Heart left ventricle (tissue), 16 donors: ENCODE measurements at regions not wholly inside any gene's neighbourhood (a gene's known extent, or its start where the extent isn't known, plus 50 kb on each side); places are given as distances from the start of the nearest gene placed in this dataset.

Experiments used
- ATAC-seq, 4 donors: fragments of 200-7000 bp; cut with Tn5 transposase; one replicate each; pipeline ENCODE4 v1.9.1; 2020 to 2022; ENCODE audit warnings: moderate library complexity in 4 of 4, mild to moderate bottlenecking in 3 of 4, moderate number of reproducible peaks in 1 of 4
- DNase-seq, 5 donors: peaks; one replicate each; pipeline ENCODE4 v3.0.0-alpha.2; 2020
- H3K27ac ChIP-seq, 12 donors: fragments of 200-600 bp; sonication (generic) in 4 of 12; one replicate each; pipeline versions ENCODE4 v1.5.0 to v1.8.0; 2016 to 2022; ENCODE audit warnings: mild to moderate bottlenecking in 2 of 12
- H3K27me3 ChIP-seq, 9 donors: fragments of 200-600 bp; sonication (generic) in 2 of 9; one replicate each; pipeline versions ENCODE4 v1.5.1 to v1.8.0; 2016 to 2022; ENCODE audit warnings: mild to moderate bottlenecking in 3 of 9
- H3K36me3 ChIP-seq, 9 donors: fragments of 200-600 bp; sonication (generic) in 2 of 9; one replicate each; pipeline versions ENCODE4 v1.5.0 to v1.8.0; 2018 to 2022; ENCODE audit warnings: mild to moderate bottlenecking in 2 of 9
- H3K4me1 ChIP-seq, 12 donors: fragments of 200-600 bp; sonication (generic) in 4 of 12; one replicate each; pipeline versions ENCODE4 v1.5.0 to v1.8.0; 2016 to 2022; ENCODE audit warnings: mild to moderate bottlenecking in 3 of 12
- H3K4me3 ChIP-seq, 12 donors: fragments of 200-600 bp; sonication (generic) in 4 of 12; one replicate each; pipeline versions ENCODE4 v1.5.0 to v1.8.0; 2017 to 2022; ENCODE audit warnings: mild to moderate bottlenecking in 9 of 12, moderate library complexity in 4 of 12
- H3K9me3 ChIP-seq, 12 donors: fragments of 200-600 bp; sonication (generic) in 4 of 12; one replicate each; pipeline versions ENCODE4 v1.5.0 to v1.8.0; 2016 to 2022; ENCODE audit warnings: mild to moderate bottlenecking in 1 of 12
- CTCF ChIP-seq, 12 donors: fragments of 200-600 bp; sonication (generic) in 4 of 12; IDR thresholded peaks; one replicate each; pipeline versions ENCODE4 v1.5.0 to v1.8.0; 2018 to 2022; ENCODE audit warnings: antibody characterized with exemption in 12 of 12, mild to moderate bottlenecking in 5 of 12
- POLR2A ChIP-seq, 2 donors: fragments of 450-650 bp; IDR thresholded peaks; one replicate each; pipeline ENCODE4 v1.6.1; 2017; ENCODE audit warnings: antibody characterized with exemption in 2 of 2, mild to moderate bottlenecking in 2 of 2, moderate library complexity in 2 of 2
- WGBS, 4 donors: extraction: QIAGEN DNeasy Blood & Tissue Kit in 2 of 4; methylation state at CpG; one replicate each; pipeline versions ENCODE4 v1.1.5 to v1.1.7; 2013 to 2018; 5-methylcytosine and 5-hydroxymethylcytosine counted together
- intact Hi-C, 10 donors: fragments of 100-400 bp; cut with DNase I; formaldehyde crosslinking; loops; one replicate each; pipeline versions ENCODE4 v1.11.1 to v1.14.2; 2022
- donor health status: ischemic (EF 13 %, LVEDD 7.1; RV severe dilation, severe dysfunction).
- donor health status: healthy with polysubstance abuse.
- donor health status: DM: no; HTN: yes; CAD: no.
- donor health status: DM: no; HTN: no; CAD: no.
- donor health status: ischemic (EF 25% LVEDD 6.9; RV normal size, moderate dysfunction).
- donor health status: ischemic (EF 25% LVEDD 5.7; RV mildly dilated, moderate dysfunction).
- donor health status: healthy.
- donor health status: DM: yes; HTN: yes; CAD: no.
- donor health status: ischemic (EF 35%, LVEDD 5.7; RV mildly dilated, moderate dysfunction).
- donor health status: nonischemic (EF 11% LVEDD 7.7; RV severe dilation, severe dysfunction).
- donor health status: DM: yes; HTN: yes; CAD: no.
- donor health status: PGD.
- donor health status: ischemic (EF 29% LVEDD 5.4; RV normal size, mild dysfunction).
- donor health status: nonischemic (EF 23%, LVEDD 6.1; RV moderate dilation, normal function).

GRCh38 chr1:234737967-234738314 is 128.0 kb upstream of the IRF2BP2 start:
- WGBS, 4 donors: 83 to 86% (median 85%) methylated on average over 6 of the region's 6 CpGs
- intact Hi-C loops: loop anchor here in 1 of 10 donors (10.0 kb wide), 1 partner anchor 253 kb away; no protein-coding TSS in a partner anchor

GRCh38 chr1:234735916-234736315 is 125.9 kb upstream of the IRF2BP2 start:
- no peak for TF ChIP-seq CTCF (IDR thresholded peaks at IDR 0.05)
- no peak for TF ChIP-seq POLR2A (IDR thresholded peaks at IDR 0.05)
- H3K4me1 ChIP-seq: peaks cover 0 to 13% (median 0%) of the 10 kb centered on the region in 12 donors
- no peak for DNase-seq
- H3K27me3 ChIP-seq: no peaks in the 10 kb centered on the region
- intact Hi-C loops: loop anchor here in 1 of 10 donors (10.0 kb wide), 1 partner anchor 251 kb away; no protein-coding TSS in a partner anchor
- no peak overlapping the region for H3K27ac ChIP-seq
- no peaks in the 10 kb centered on the region for H3K36me3 ChIP-seq
- 90 to 95% (median 92%) methylated on average over 14 of the region's 14 CpGs for WGBS, 4 donors
- no peak for ATAC-seq
- no peaks in the 10 kb centered on the region for H3K9me3 ChIP-seq
- no peak overlapping the region for H3K4me3 ChIP-seq

More at GRCh38 chr1:234737967-234738314, 128.0 kb upstream of the IRF2BP2 start:
- no peaks in the 10 kb centered on the region for H3K27me3 ChIP-seq
- TF ChIP-seq CTCF (IDR thresholded peaks at IDR 0.05) (no peak), POLR2A (IDR thresholded peaks at IDR 0.05) (no peak)
- peaks cover 0 to 3% (median 0%) of the 10 kb centered on the region in 12 donors for H3K4me1 ChIP-seq
- no peaks in the 10 kb centered on the region for H3K9me3 ChIP-seq
- no peak overlapping the region for H3K4me3 ChIP-seq
- no peaks in the 10 kb centered on the region for H3K36me3 ChIP-seq
- DNase-seq (no peak), ATAC-seq (no peak)
- H3K27ac ChIP-seq: no peak overlapping the region

- intact Hi-C loops: loop anchor here in 1 of 10 donors (10.0 kb wide), 1 partner anchor 251 kb away; no protein-coding TSS in a partner anchor
- H3K36me3 ChIP-seq: no peaks in the 10 kb centered on the region
- no peaks in the 10 kb centered on the region for H3K27me3 ChIP-seq
- WGBS, 4 donors: 92 to 97% (median 96%) methylated on average over 14 of the region's 14 CpGs
- no peak for DNase-seq
- no peaks in the 10 kb centered on the region for H3K9me3 ChIP-seq
- TF ChIP-seq CTCF (IDR thresholded peaks at IDR 0.05) (no peak), POLR2A (IDR thresholded peaks at IDR 0.05) (no peak)
- no peak overlapping the region for H3K4me3 ChIP-seq
- peaks cover 0 to 17% (median 0%) of the 10 kb centered on the region in 12 donors for H3K4me1 ChIP-seq
- H3K27ac ChIP-seq: no peak overlapping the region
- no peak for ATAC-seq
Observed at GRCh38 chr1:234735476-234735875, 125.5 kb upstream of the IRF2BP2 start.

GRCh38 chr1:234734869-234735268 is 124.9 kb upstream of the IRF2BP2 start:
- WGBS, 4 donors: 56 to 75% (median 65%) methylated on average over 9 of the region's 9 CpGs
- H3K4me3 ChIP-seq: no peak overlapping the region
- intact Hi-C loops: loop anchor here in 1 of 10 donors (10.0 kb wide), 1 partner anchor 250 kb away; no protein-coding TSS in a partner anchor
- ATAC-seq (no peak), DNase-seq (no peak)
- TF ChIP-seq CTCF (IDR thresholded peaks at IDR 0.05) (no peak), POLR2A (IDR thresholded peaks at IDR 0.05) (no peak)
- H3K27me3 ChIP-seq: no peaks in the 10 kb centered on the region
- H3K27ac ChIP-seq: no peak overlapping the region
- no peaks in the 10 kb centered on the region for H3K36me3 ChIP-seq
- no peaks in the 10 kb centered on the region for H3K9me3 ChIP-seq
- H3K4me1 ChIP-seq: peaks cover 0 to 23% (median 0%) of the 10 kb centered on the region in 12 donors
